Uterus (tissue), 3 donors: ENCODE measurements at regions not wholly inside any gene's neighbourhood (a gene's known extent, or its start where the extent isn't known, plus 50 kb on each side); places are given as distances from the start of the nearest gene placed in this dataset.

ENCODE experiments used
- DNase-seq, 2 donors: peaks; one replicate each; pipeline ENCODE4 v3.0.0-alpha.2; 2019 to 2020
- H3K27ac ChIP-seq, 2 donors: fragments of 200-600 bp; sonication (generic); 1 replicate in 1 of 2; 2 replicates in 1 of 2; pipeline ENCODE4 v1.5.1; 2016 to 2018
- H3K27me3 ChIP-seq, 2 donors: fragments of 200-600 bp; sonication (generic); one replicate each; pipeline ENCODE4 v1.5.1; 2018 to 2019; ENCODE audit warnings: control low read depth in 1 of 2
- H3K36me3 ChIP-seq, 2 donors: fragments of 200-600 bp; sonication (generic); one replicate each; pipeline ENCODE4 v1.5.1; 2019; ENCODE audit warnings: control low read depth in 1 of 2
- H3K4me1 ChIP-seq, 2 donors: fragments of 200-600 bp; sonication (generic); one replicate each; pipeline ENCODE4 v1.5.1; 2018 to 2019; ENCODE audit warnings: control low read depth in 1 of 2
- H3K4me3 ChIP-seq, 2 donors: fragments of 200-600 bp; sonication (generic); 1 replicate in 1 of 2; 2 replicates in 1 of 2; pipeline ENCODE4 v1.5.1; 2018 to 2019; ENCODE audit warnings: mild to moderate bottlenecking in 1 of 2
- H3K9me3 ChIP-seq, 2 donors: fragments of 200-600 bp; sonication (generic); one replicate each; pipeline ENCODE4 v1.5.1; 2019; ENCODE audit warnings: control low read depth in 1 of 2
- CTCF ChIP-seq, 4 experiments: fragments of 200-600 bp in 2 of 4; fragments of 450-650 bp in 2 of 4; sonication (generic) in 2 of 4; IDR thresholded peaks; one replicate each; pipeline ENCODE4 v1.5.1; 2016 to 2019; ENCODE audit warnings: antibody characterized with exemption in 4 of 4, mild to moderate bottlenecking in 2 of 4, moderate library complexity in 1 of 4
- POLR2A ChIP-seq, 2 donors: fragments of 450-650 bp; IDR thresholded peaks; one replicate each; pipeline ENCODE4 v1.6.1; 2016; ENCODE audit warnings: antibody characterized with exemption in 2 of 2, mild to moderate bottlenecking in 1 of 2, moderate library complexity in 1 of 2
- intact Hi-C: fragments of 100-400 bp; cut with DNase I; formaldehyde crosslinking; loops from one replicate; pipeline ENCODE4 v1.15.1; 2023; ENCODE audit warnings: low total_unique reads
- donor health status: DM: yes; HTN: yes; CAD: no.

- Histone ChIP-seq H3K9me3 (no peaks in the 10 kb centered on the region), H3K4me1 (peaks cover 0 to 6% of the 10 kb centered on the region in 2 donors), H3K4me3 (no peak overlapping the region), H3K27me3 (no peaks in the 10 kb centered on the region), H3K27ac (no peak overlapping the region), H3K36me3 (no peaks in the 10 kb centered on the region)
- intact Hi-C loops, result no loop called here
- no peak for TF ChIP-seq POLR2A (IDR thresholded peaks at IDR 0.05)
- TF ChIP-seq CTCF (IDR thresholded peaks at IDR 0.05), result no peak
- no peak for DNase-seq
These were observed 228.0 kb upstream of the ATP2B1 start for GRCh38 chr12:89936631-89937030.

GRCh38 chr12:89935850-89936249 is 227.2 kb upstream of the ATP2B1 start:
- TF ChIP-seq CTCF (IDR thresholded peaks at IDR 0.05), result no peak
- no peak for TF ChIP-seq POLR2A (IDR thresholded peaks at IDR 0.05)
- intact Hi-C loops, result no loop called here

GRCh38 chr12:89933911-89934310 is 225.3 kb upstream of the ATP2B1 start:
- TF ChIP-seq CTCF (IDR thresholded peaks at IDR 0.05) (no peak), POLR2A (IDR thresholded peaks at IDR 0.05) (no peak)
- Histone ChIP-seq H3K4me3 (no peak overlapping the region), H3K4me1 (peaks cover 0 to 6% of the 10 kb centered on the region in 2 donors), H3K9me3 (no peaks in the 10 kb centered on the region), H3K27me3 (no peaks in the 10 kb centered on the region), H3K36me3 (no peaks in the 10 kb centered on the region), H3K27ac (no peak overlapping the region)
- intact Hi-C loops, result no loop called here
- DNase-seq, result no peak

More at GRCh38 chr12:89935850-89936249, 227.2 kb upstream of the ATP2B1 start:
- H3K4me1 ChIP-seq, result peaks cover 0 to 6% of the 10 kb centered on the region in 2 donors
- DNase-seq, result no peak
- H3K36me3 ChIP-seq, result no peaks in the 10 kb centered on the region
- H3K4me3 ChIP-seq, result no peak overlapping the region
- H3K27ac ChIP-seq, result no peak overlapping the region
- no peaks in the 10 kb centered on the region for H3K27me3 ChIP-seq
- H3K9me3 ChIP-seq, result no peaks in the 10 kb centered on the region

- intact Hi-C loops, result no loop called here
- Histone ChIP-seq H3K4me1 (peaks cover 0 to 6% of the 10 kb centered on the region in 2 donors), H3K36me3 (no peaks in the 10 kb centered on the region), H3K9me3 (no peaks in the 10 kb centered on the region), H3K27me3 (no peaks in the 10 kb centered on the region), H3K27ac (no peak overlapping the region), H3K4me3 (no peak overlapping the region)
- no peak for TF ChIP-seq POLR2A (IDR thresholded peaks at IDR 0.05)
- no peak for TF ChIP-seq CTCF (IDR thresholded peaks at IDR 0.05)
- no peak for DNase-seq
These were observed 224.3 kb upstream of the ATP2B1 start for GRCh38 chr12:89932954-89933353.

GRCh38 chr12:89928467-89928866 is 219.8 kb upstream of the ATP2B1 start:
- H3K27ac ChIP-seq, result no peak overlapping the region
- no peak for DNase-seq
- TF ChIP-seq CTCF (IDR thresholded peaks at IDR 0.05) (no peak), POLR2A (IDR thresholded peaks at IDR 0.05) (no peak)
- no peaks in the 10 kb centered on the region for H3K27me3 ChIP-seq
- H3K9me3 ChIP-seq, result no peaks in the 10 kb centered on the region
- H3K4me1 ChIP-seq, result no peaks in the 10 kb centered on the region
- intact Hi-C loops, result no loop called here
- H3K4me3 ChIP-seq, result no peak overlapping the region
- no peaks in the 10 kb centered on the region for H3K36me3 ChIP-seq
